Vagina (tissue), 2 donors: ENCODE measurements at regions not wholly inside any gene's neighbourhood (a gene's known extent, or its start where the extent isn't known, plus 50 kb on each side); places are given as distances from the start of the nearest gene placed in this dataset.

Experiments used
- CTCF ChIP-seq, 3 experiments: fragments of 450-650 bp in 2 of 3; fragments of 200-600 bp in 1 of 3; sonication (generic) in 1 of 3; IDR thresholded peaks; one replicate each; pipeline ENCODE4 v1.5.1; 2017 to 2019; ENCODE audit warnings: antibody characterized with exemption in 3 of 3, mild to moderate bottlenecking in 2 of 3, moderate library complexity in 2 of 3
- POLR2A ChIP-seq, 2 donors: fragments of 450-650 bp; IDR thresholded peaks; one replicate each; pipeline ENCODE4 v1.6.1; 2017; ENCODE audit warnings: antibody characterized with exemption in 2 of 2, mild to moderate bottlenecking in 2 of 2, moderate library complexity in 2 of 2

- TF ChIP-seq CTCF (IDR thresholded peaks at IDR 0.05), result no peak
- TF ChIP-seq POLR2A (IDR thresholded peaks at IDR 0.05), result no peak
These were observed 278.3 kb upstream of the SGK1 start for GRCh38 chr6:134596191-134596590.
